ENCODE measurements at regions not wholly inside any gene's neighbourhood (a gene's known extent, or its start where the extent isn't known, plus 50 kb on each side); places are given as distances from the start of the nearest gene placed in this dataset.

GRCh38 chr20:52893498-52893897 lies 78.7 kb upstream of the TSHZ2 start:
- H3K4me1 ChIP-seq (ENCODE audit: control insufficient read depth, insufficient read depth, low read length): no peaks in the 10 kb centered on the region
- H3K9ac ChIP-seq (ENCODE audit: low read length in 2 of 2): no peak overlapping the region
- no peaks in the 10 kb centered on the region for H3K36me3 ChIP-seq (ENCODE audit: control insufficient read depth in 2 of 2, insufficient read depth in 2 of 2, low read length in 2 of 2)
- H3K9me3 ChIP-seq (ENCODE audit: control insufficient read depth in 2 of 2, low read length in 2 of 2): no peaks in the 10 kb centered on the region
- H3K4me3 ChIP-seq (ENCODE audit: low read length in 2 of 2): no peak overlapping the region
- no peaks in the 10 kb centered on the region for H3K27me3 ChIP-seq (ENCODE audit: control insufficient read depth in 1 of 2, insufficient read depth in 2 of 2, low read length in 2 of 2)
- H3K27ac ChIP-seq (ENCODE audit: low read length): no peak overlapping the region

- H3K36me3 ChIP-seq (ENCODE audit: control insufficient read depth in 2 of 2, insufficient read depth in 2 of 2, low read length in 2 of 2): no peaks in the 10 kb centered on the region
- H3K9me3 ChIP-seq (ENCODE audit: control insufficient read depth in 2 of 2, low read length in 2 of 2): no peaks in the 10 kb centered on the region
- no peaks in the 10 kb centered on the region for H3K4me1 ChIP-seq (ENCODE audit: control insufficient read depth, insufficient read depth, low read length)
- H3K27ac ChIP-seq (ENCODE audit: low read length): no peak overlapping the region
- no peak overlapping the region for H3K9ac ChIP-seq (ENCODE audit: low read length in 2 of 2)
- H3K4me3 ChIP-seq (ENCODE audit: low read length in 2 of 2): no peak overlapping the region
- H3K27me3 ChIP-seq (ENCODE audit: control insufficient read depth in 1 of 2, insufficient read depth in 2 of 2, low read length in 2 of 2): no peaks in the 10 kb centered on the region
Observed at GRCh38 chr20:52892023-52892422, 80.1 kb upstream of the TSHZ2 start.

- Histone ChIP-seq H3K27ac (ENCODE audit: low read length) (no peak overlapping the region), H3K36me3 (ENCODE audit: control insufficient read depth in 2 of 2, insufficient read depth in 2 of 2, low read length in 2 of 2) (no peaks in the 10 kb centered on the region), H3K27me3 (ENCODE audit: control insufficient read depth in 1 of 2, insufficient read depth in 2 of 2, low read length in 2 of 2) (no peaks in the 10 kb centered on the region), H3K9me3 (ENCODE audit: control insufficient read depth in 2 of 2, low read length in 2 of 2) (no peaks in the 10 kb centered on the region), H3K9ac (ENCODE audit: low read length in 2 of 2) (no peak overlapping the region), H3K4me1 (ENCODE audit: control insufficient read depth, insufficient read depth, low read length) (no peaks in the 10 kb centered on the region), H3K4me3 (ENCODE audit: low read length in 2 of 2) (no peak overlapping the region)
Observed at GRCh38 chr20:52890130-52890529, 82.0 kb upstream of the TSHZ2 start.

GRCh38 chr20:52889225-52889624 lies 82.9 kb upstream of the TSHZ2 start:
- Histone ChIP-seq H3K4me1 (ENCODE audit: control insufficient read depth, insufficient read depth, low read length) (no peaks in the 10 kb centered on the region), H3K27me3 (ENCODE audit: control insufficient read depth in 1 of 2, insufficient read depth in 2 of 2, low read length in 2 of 2) (no peaks in the 10 kb centered on the region), H3K36me3 (ENCODE audit: control insufficient read depth in 2 of 2, insufficient read depth in 2 of 2, low read length in 2 of 2) (no peaks in the 10 kb centered on the region), H3K9ac (ENCODE audit: low read length in 2 of 2) (no peak overlapping the region), H3K9me3 (ENCODE audit: control insufficient read depth in 2 of 2, low read length in 2 of 2) (no peaks in the 10 kb centered on the region), H3K4me3 (ENCODE audit: low read length in 2 of 2) (no peak overlapping the region), H3K27ac (ENCODE audit: low read length) (no peak overlapping the region)

GRCh38 chr20:52888096-52888495 lies 84.1 kb upstream of the TSHZ2 start:
- Histone ChIP-seq H3K9me3 (ENCODE audit: control insufficient read depth in 2 of 2, low read length in 2 of 2) (no peaks in the 10 kb centered on the region), H3K9ac (ENCODE audit: low read length in 2 of 2) (no peak overlapping the region), H3K36me3 (ENCODE audit: control insufficient read depth in 2 of 2, insufficient read depth in 2 of 2, low read length in 2 of 2) (no peaks in the 10 kb centered on the region)

GRCh38 chr20:52880997-52881396 lies 91.2 kb upstream of the TSHZ2 start:
- Histone ChIP-seq H3K9ac (ENCODE audit: low read length in 2 of 2) (no peak overlapping the region), H3K9me3 (ENCODE audit: control insufficient read depth in 2 of 2, low read length in 2 of 2) (no peaks in the 10 kb centered on the region), H3K36me3 (ENCODE audit: control insufficient read depth in 2 of 2, insufficient read depth in 2 of 2, low read length in 2 of 2) (no peaks in the 10 kb centered on the region), H3K4me1 (ENCODE audit: control insufficient read depth, insufficient read depth, low read length) (no peaks in the 10 kb centered on the region), H3K27me3 (ENCODE audit: control insufficient read depth in 1 of 2, insufficient read depth in 2 of 2, low read length in 2 of 2) (no peaks in the 10 kb centered on the region), H3K4me3 (ENCODE audit: low read length in 2 of 2) (no peak overlapping the region), H3K27ac (ENCODE audit: low read length) (no peak overlapping the region)

More at GRCh38 chr20:52888096-52888495, 84.1 kb upstream of the TSHZ2 start:
- Histone ChIP-seq H3K27ac (ENCODE audit: low read length) (no peak overlapping the region), H3K4me3 (ENCODE audit: low read length in 2 of 2) (no peak overlapping the region), H3K4me1 (ENCODE audit: control insufficient read depth, insufficient read depth, low read length) (no peaks in the 10 kb centered on the region), H3K27me3 (ENCODE audit: control insufficient read depth in 1 of 2, insufficient read depth in 2 of 2, low read length in 2 of 2) (no peaks in the 10 kb centered on the region)

GRCh38 chr20:52880259-52880658 lies 91.9 kb upstream of the TSHZ2 start:
- Histone ChIP-seq H3K4me1 (ENCODE audit: control insufficient read depth, insufficient read depth, low read length) (no peaks in the 10 kb centered on the region), H3K9ac (ENCODE audit: low read length in 2 of 2) (no peak overlapping the region), H3K4me3 (ENCODE audit: low read length in 2 of 2) (no peak overlapping the region), H3K36me3 (ENCODE audit: control insufficient read depth in 2 of 2, insufficient read depth in 2 of 2, low read length in 2 of 2) (no peaks in the 10 kb centered on the region), H3K9me3 (ENCODE audit: control insufficient read depth in 2 of 2, low read length in 2 of 2) (no peaks in the 10 kb centered on the region), H3K27ac (ENCODE audit: low read length) (no peak overlapping the region), H3K27me3 (ENCODE audit: control insufficient read depth in 1 of 2, insufficient read depth in 2 of 2, low read length in 2 of 2) (no peaks in the 10 kb centered on the region)

GRCh38 chr20:52874241-52874640 lies 97.9 kb upstream of the TSHZ2 start:
- Histone ChIP-seq H3K27me3 (ENCODE audit: control insufficient read depth in 1 of 2, insufficient read depth in 2 of 2, low read length in 2 of 2) (no peaks in the 10 kb centered on the region), H3K4me1 (ENCODE audit: control insufficient read depth, insufficient read depth, low read length) (no peaks in the 10 kb centered on the region), H3K27ac (ENCODE audit: low read length) (no peak overlapping the region), H3K9me3 (ENCODE audit: control insufficient read depth in 2 of 2, low read length in 2 of 2) (no peaks in the 10 kb centered on the region), H3K4me3 (ENCODE audit: low read length in 2 of 2) (no peak overlapping the region), H3K9ac (ENCODE audit: low read length in 2 of 2) (no peak overlapping the region), H3K36me3 (ENCODE audit: control insufficient read depth in 2 of 2, insufficient read depth in 2 of 2, low read length in 2 of 2) (no peaks in the 10 kb centered on the region)

- Histone ChIP-seq H3K9me3 (ENCODE audit: control insufficient read depth in 2 of 2, low read length in 2 of 2) (no peaks in the 10 kb centered on the region), H3K27me3 (ENCODE audit: control insufficient read depth in 1 of 2, insufficient read depth in 2 of 2, low read length in 2 of 2) (no peaks in the 10 kb centered on the region), H3K4me3 (ENCODE audit: low read length in 2 of 2) (no peak overlapping the region), H3K27ac (ENCODE audit: low read length) (no peak overlapping the region), H3K9ac (ENCODE audit: low read length in 2 of 2) (no peak overlapping the region), H3K36me3 (ENCODE audit: control insufficient read depth in 2 of 2, insufficient read depth in 2 of 2, low read length in 2 of 2) (no peaks in the 10 kb centered on the region), H3K4me1 (ENCODE audit: control insufficient read depth, insufficient read depth, low read length) (no peaks in the 10 kb centered on the region)
Observed at GRCh38 chr20:52869698-52870501, 102.3 kb upstream of the TSHZ2 start.

- H3K9ac ChIP-seq (ENCODE audit: low read length in 2 of 2): no peak overlapping the region
- H3K27ac ChIP-seq (ENCODE audit: low read length): no peak overlapping the region
- no peaks in the 10 kb centered on the region for H3K4me1 ChIP-seq (ENCODE audit: control insufficient read depth, insufficient read depth, low read length)
- H3K9me3 ChIP-seq (ENCODE audit: control insufficient read depth in 2 of 2, low read length in 2 of 2): no peaks in the 10 kb centered on the region
- H3K36me3 ChIP-seq (ENCODE audit: control insufficient read depth in 2 of 2, insufficient read depth in 2 of 2, low read length in 2 of 2): no peaks in the 10 kb centered on the region
- no peaks in the 10 kb centered on the region for H3K27me3 ChIP-seq (ENCODE audit: control insufficient read depth in 1 of 2, insufficient read depth in 2 of 2, low read length in 2 of 2)
- no peak overlapping the region for H3K4me3 ChIP-seq (ENCODE audit: low read length in 2 of 2)
Observed at GRCh38 chr20:52869276-52869675, 102.9 kb upstream of the TSHZ2 start.

- no peaks in the 10 kb centered on the region for H3K4me1 ChIP-seq (ENCODE audit: control insufficient read depth, insufficient read depth, low read length)
- H3K27ac ChIP-seq (ENCODE audit: low read length): no peak overlapping the region
- H3K4me3 ChIP-seq (ENCODE audit: low read length in 2 of 2): no peak overlapping the region
- H3K27me3 ChIP-seq (ENCODE audit: control insufficient read depth in 1 of 2, insufficient read depth in 2 of 2, low read length in 2 of 2): no peaks in the 10 kb centered on the region
- H3K36me3 ChIP-seq (ENCODE audit: control insufficient read depth in 2 of 2, insufficient read depth in 2 of 2, low read length in 2 of 2): no peaks in the 10 kb centered on the region
- no peaks in the 10 kb centered on the region for H3K9me3 ChIP-seq (ENCODE audit: control insufficient read depth in 2 of 2, low read length in 2 of 2)
- no peak overlapping the region for H3K9ac ChIP-seq (ENCODE audit: low read length in 2 of 2)
Observed at GRCh38 chr20:52867305-52867704, 104.9 kb upstream of the TSHZ2 start.

Data from stomach smooth muscle (tissue), 2 donors.